ENCODE measurements at regions not wholly inside any gene's neighbourhood (a gene's known extent, or its start where the extent isn't known, plus 50 kb on each side); places are given as distances from the start of the nearest gene placed in this dataset.

- H3K9me3 ChIP-seq (ENCODE audit: insufficient read depth, low read depth, low read length): no peaks in the 10 kb centered on the region
- no CpG with 5 or more reads among the region's 2 CpGs for WGBS (ENCODE audit: extremely low coverage, insufficient coverage, insufficient read length)
- no peaks in the 10 kb centered on the region for H3K4me1 ChIP-seq (ENCODE audit: control insufficient read depth in 1 of 2, insufficient read depth in 2 of 2, low read length in 2 of 2)
- H3K9ac ChIP-seq (ENCODE audit: low read length): no peak overlapping the region
- H4K12ac ChIP-seq (ENCODE audit: low read depth, low read length): no peak overlapping the region
- no peak overlapping the region for H2BK120ac ChIP-seq (ENCODE audit: insufficient read depth, low read length, poor library complexity)
- no peaks in the 10 kb centered on the region for H3K79me1 ChIP-seq (ENCODE audit: low read length)
- H4K91ac ChIP-seq (ENCODE audit: low read depth, low read length): no peak overlapping the region
- no peak overlapping the region for H4K8ac ChIP-seq (ENCODE audit: low read depth, low read length)
- no peak overlapping the region for H2BK12ac ChIP-seq (ENCODE audit: low read length)
- no peak overlapping the region for H3K18ac ChIP-seq (ENCODE audit: low read length)
- no peak overlapping the region for H3K14ac ChIP-seq (ENCODE audit: low read length)
- H3K4me3 ChIP-seq (ENCODE audit: low read depth, low read length): no peak overlapping the region
- no peak overlapping the region for H3K4ac ChIP-seq (ENCODE audit: low read depth, low read length)
- no peaks in the 10 kb centered on the region for H3K36me3 ChIP-seq (ENCODE audit: control insufficient read depth in 1 of 2, insufficient read depth in 2 of 2, low read length in 2 of 2)
- no peak overlapping the region for H3K4me2 ChIP-seq (ENCODE audit: low read length)
- H3K79me2 ChIP-seq (ENCODE audit: control insufficient read depth, insufficient read depth, low read length, poor library complexity): no peaks in the 10 kb centered on the region
- H3K27ac ChIP-seq (ENCODE audit: low read depth, low read length): no peak overlapping the region
- no peak overlapping the region for H2AK5ac ChIP-seq (ENCODE audit: low read length)
- no peak for DNase-seq
- H3K27me3 ChIP-seq (ENCODE audit: insufficient read depth, low read length): no peaks in the 10 kb centered on the region
- no peak overlapping the region for H2BK5ac ChIP-seq (ENCODE audit: low read depth, low read length, poor library complexity)
- no peak overlapping the region for H3K23ac ChIP-seq (ENCODE audit: low read length)
- H2AFZ ChIP-seq (ENCODE audit: insufficient read depth, low read length, poor library complexity): no peak overlapping the region
These were observed 162.7 kb upstream of the TCF21 start for GRCh38 chr6:133726188-133726587.

- Histone ChIP-seq H4K12ac (ENCODE audit: low read depth, low read length) (no peak overlapping the region), H4K8ac (ENCODE audit: low read depth, low read length) (no peak overlapping the region), H3K23ac (ENCODE audit: low read length) (no peak overlapping the region), H3K9ac (ENCODE audit: low read length) (no peak overlapping the region), H3K9me3 (ENCODE audit: insufficient read depth, low read depth, low read length) (no peaks in the 10 kb centered on the region), H4K91ac (ENCODE audit: low read depth, low read length) (no peak overlapping the region), H3K27me3 (ENCODE audit: insufficient read depth, low read length) (no peaks in the 10 kb centered on the region), H2BK12ac (ENCODE audit: low read length) (no peak overlapping the region), H3K14ac (ENCODE audit: low read length) (no peak overlapping the region), H3K79me2 (ENCODE audit: control insufficient read depth, insufficient read depth, low read length, poor library complexity) (no peaks in the 10 kb centered on the region), H3K4me2 (ENCODE audit: low read length) (no peak overlapping the region), H3K4me3 (ENCODE audit: low read depth, low read length) (no peak overlapping the region), H2AFZ (ENCODE audit: insufficient read depth, low read length, poor library complexity) (no peak overlapping the region), H3K4me1 (ENCODE audit: control insufficient read depth in 1 of 2, insufficient read depth in 2 of 2, low read length in 2 of 2) (no peaks in the 10 kb centered on the region), H3K36me3 (ENCODE audit: control insufficient read depth in 1 of 2, insufficient read depth in 2 of 2, low read length in 2 of 2) (no peaks in the 10 kb centered on the region), H3K4ac (ENCODE audit: low read depth, low read length) (no peak overlapping the region), H2AK5ac (ENCODE audit: low read length) (no peak overlapping the region), H3K18ac (ENCODE audit: low read length) (no peak overlapping the region), H3K79me1 (ENCODE audit: low read length) (no peaks in the 10 kb centered on the region), H3K27ac (ENCODE audit: low read depth, low read length) (no peak overlapping the region), H2BK120ac (ENCODE audit: insufficient read depth, low read length, poor library complexity) (no peak overlapping the region), H2BK5ac (ENCODE audit: low read depth, low read length, poor library complexity) (no peak overlapping the region)
- no peak for DNase-seq
- no CpG with 5 or more reads among the region's 4 CpGs for WGBS (ENCODE audit: extremely low coverage, insufficient coverage, insufficient read length)
These were observed 158.0 kb upstream of the TCF21 start for GRCh38 chr6:133730881-133731280.

- no peak overlapping the region for H2BK120ac ChIP-seq (ENCODE audit: insufficient read depth, low read length, poor library complexity)
- DNase-seq: no peak
- H4K12ac ChIP-seq (ENCODE audit: low read depth, low read length): no peak overlapping the region
- H3K27ac ChIP-seq (ENCODE audit: low read depth, low read length): no peak overlapping the region
- H4K91ac ChIP-seq (ENCODE audit: low read depth, low read length): no peak overlapping the region
- H3K4ac ChIP-seq (ENCODE audit: low read depth, low read length): no peak overlapping the region
- H3K23ac ChIP-seq (ENCODE audit: low read length): no peak overlapping the region
- H2BK5ac ChIP-seq (ENCODE audit: low read depth, low read length, poor library complexity): no peak overlapping the region
- WGBS (ENCODE audit: extremely low coverage, insufficient coverage, insufficient read length): no CpG with 5 or more reads among the region's 5 CpGs
- no peak overlapping the region for H3K4me3 ChIP-seq (ENCODE audit: low read depth, low read length)
- H3K18ac ChIP-seq (ENCODE audit: low read length): no peak overlapping the region
- H3K9ac ChIP-seq (ENCODE audit: low read length): no peak overlapping the region
- no peak overlapping the region for H4K8ac ChIP-seq (ENCODE audit: low read depth, low read length)
- no peak overlapping the region for H2BK12ac ChIP-seq (ENCODE audit: low read length)
- no peak overlapping the region for H2AK5ac ChIP-seq (ENCODE audit: low read length)
- no peaks in the 10 kb centered on the region for H3K79me1 ChIP-seq (ENCODE audit: low read length)
- H3K14ac ChIP-seq (ENCODE audit: low read length): no peak overlapping the region
- no peaks in the 10 kb centered on the region for H3K27me3 ChIP-seq (ENCODE audit: insufficient read depth, low read length)
- no peaks in the 10 kb centered on the region for H3K36me3 ChIP-seq (ENCODE audit: control insufficient read depth in 1 of 2, insufficient read depth in 2 of 2, low read length in 2 of 2)
- no peaks in the 10 kb centered on the region for H3K9me3 ChIP-seq (ENCODE audit: insufficient read depth, low read depth, low read length)
- H2AFZ ChIP-seq (ENCODE audit: insufficient read depth, low read length, poor library complexity): no peak overlapping the region
- no peak overlapping the region for H3K4me2 ChIP-seq (ENCODE audit: low read length)
- no peaks in the 10 kb centered on the region for H3K79me2 ChIP-seq (ENCODE audit: control insufficient read depth, insufficient read depth, low read length, poor library complexity)
- peaks cover 0 to 3% of the 10 kb centered on the region in 2 experiments for H3K4me1 ChIP-seq (ENCODE audit: control insufficient read depth in 1 of 2, insufficient read depth in 2 of 2, low read length in 2 of 2)
These were observed 148.7 kb upstream of the TCF21 start for GRCh38 chr6:133740218-133740617.

GRCh38 chr6:133740816-133741215, 148.1 kb upstream of the TCF21 start:
- H2BK120ac ChIP-seq (ENCODE audit: insufficient read depth, low read length, poor library complexity): no peak overlapping the region
- no peak overlapping the region for H3K9ac ChIP-seq (ENCODE audit: low read length)
- H3K36me3 ChIP-seq (ENCODE audit: control insufficient read depth in 1 of 2, insufficient read depth in 2 of 2, low read length in 2 of 2): no peaks in the 10 kb centered on the region
- H2BK12ac ChIP-seq (ENCODE audit: low read length): no peak overlapping the region
- no peak overlapping the region for H3K4ac ChIP-seq (ENCODE audit: low read depth, low read length)
- no peak overlapping the region for H3K4me3 ChIP-seq (ENCODE audit: low read depth, low read length)
- H4K12ac ChIP-seq (ENCODE audit: low read depth, low read length): no peak overlapping the region
- no peak overlapping the region for H3K27ac ChIP-seq (ENCODE audit: low read depth, low read length)
- no peak overlapping the region for H4K91ac ChIP-seq (ENCODE audit: low read depth, low read length)
- no peaks in the 10 kb centered on the region for H3K27me3 ChIP-seq (ENCODE audit: insufficient read depth, low read length)
- no peaks in the 10 kb centered on the region for H3K79me1 ChIP-seq (ENCODE audit: low read length)
- DNase-seq: no peak
- H3K4me2 ChIP-seq (ENCODE audit: low read length): no peak overlapping the region
- H2AK5ac ChIP-seq (ENCODE audit: low read length): no peak overlapping the region
- no peak overlapping the region for H3K14ac ChIP-seq (ENCODE audit: low read length)
- H4K8ac ChIP-seq (ENCODE audit: low read depth, low read length): no peak overlapping the region
- H3K4me1 ChIP-seq (ENCODE audit: control insufficient read depth in 1 of 2, insufficient read depth in 2 of 2, low read length in 2 of 2): peaks cover 0 to 3% of the 10 kb centered on the region in 2 experiments
- no peaks in the 10 kb centered on the region for H3K79me2 ChIP-seq (ENCODE audit: control insufficient read depth, insufficient read depth, low read length, poor library complexity)
- H2BK5ac ChIP-seq (ENCODE audit: low read depth, low read length, poor library complexity): no peak overlapping the region
- H3K9me3 ChIP-seq (ENCODE audit: insufficient read depth, low read depth, low read length): no peaks in the 10 kb centered on the region
- no CpG with 5 or more reads among the region's 2 CpGs for WGBS (ENCODE audit: extremely low coverage, insufficient coverage, insufficient read length)
- no peak overlapping the region for H3K18ac ChIP-seq (ENCODE audit: low read length)
- H3K23ac ChIP-seq (ENCODE audit: low read length): no peak overlapping the region
- no peak overlapping the region for H2AFZ ChIP-seq (ENCODE audit: insufficient read depth, low read length, poor library complexity)
